A673 (cell line): ENCODE measurements at regions not wholly inside any gene's neighbourhood (a gene's known extent, or its start where the extent isn't known, plus 50 kb on each side); places are given as distances from the start of the nearest gene placed in this dataset.

Experiments used
- BruUV-seq: library from RNA; stranded (reverse); fragments of 400-500 nt; replicated peaks from 2 replicates; lab custom pipeline; 2021; lab: Mats Ljungman, UMichigan
- CTCF ChIA-PET: fragments of 300-600 bp; sonication (Branson Sonifier 250); formaldehyde crosslinking; loops from one replicate; lab custom pipeline; 2022; ENCODE audit warnings: antibody characterized with exemption; lab: Charles Lee
- POLR2A ChIA-PET: fragments of 300-600 bp; sonication (Branson Sonifier 250); formaldehyde crosslinking; loops from one replicate; lab custom pipeline; 2022; ENCODE audit warnings: antibody characterized with exemption; ENCODE audit not compliant: low non-redundant PET; lab: Charles Lee
- DNase-seq: peaks from one replicate; pipeline ENCODE4 v3.0.0-alpha.2; 2015; ENCODE audit warnings: low spot score
- H3K27ac ChIP-seq: fragments of 200-600 bp; sonication (generic); 2 replicates; pipeline ENCODE4 v1.5.1; 2016; ENCODE audit warnings: mixed run types, low read depth, mild to moderate bottlenecking, mixed read lengths, antibody characterized with exemption, low read length; ENCODE audit not compliant: poor library complexity, severe bottlenecking
- H3K27me3 ChIP-seq: fragments of 200-600 bp; sonication (generic); replicated peaks from 2 replicates; pipeline ENCODE4 v1.6.1; 2017; ENCODE audit warnings: mixed run types, low read depth, mild to moderate bottlenecking, mixed read lengths, antibody characterized with exemption, low read length; ENCODE audit not compliant: insufficient read depth, poor library complexity
- H3K36me3 ChIP-seq: fragments of 200-600 bp; sonication (generic); 2 replicates; pipeline ENCODE4 v1.6.1; 2016; ENCODE audit warnings: mixed run types, mild to moderate bottlenecking, mixed read lengths, antibody characterized with exemption, low read length; ENCODE audit not compliant: insufficient read depth, poor library complexity, severe bottlenecking
- H3K4me1 ChIP-seq: fragments of 200-600 bp; sonication (generic); 2 replicates; pipeline ENCODE4 v1.6.1; 2017; ENCODE audit warnings: mixed run types, mild to moderate bottlenecking, mixed read lengths, antibody characterized with exemption, low read length; ENCODE audit not compliant: insufficient read depth, poor library complexity, severe bottlenecking
- H3K4me3 ChIP-seq: fragments of 200-600 bp; sonication (generic); 2 replicates; pipeline ENCODE4 v1.5.1; 2016; ENCODE audit warnings: low read depth, mixed run types, mild to moderate bottlenecking, mixed read lengths, low read length; ENCODE audit not compliant: poor library complexity, severe bottlenecking
- H3K9me3 ChIP-seq: fragments of 200-600 bp; sonication (generic); 2 replicates; pipeline ENCODE4 v1.6.1; 2016; ENCODE audit warnings: mixed run types, low read depth, mild to moderate bottlenecking, mixed read lengths, antibody characterized with exemption, low read length; ENCODE audit not compliant: poor library complexity, severe bottlenecking
- CTCF ChIP-seq: fragments of 300-800, 200-600 bp; sonication (generic); conservative IDR thresholded peaks from 2 replicates; pipeline ENCODE4 v1.5.1; 2017; ENCODE audit warnings: low read depth, mild to moderate bottlenecking, antibody characterized with exemption, low read length, moderate library complexity, mixed read lengths
- EZH2 ChIP-seq: fragments of 200-600 bp; sonication (generic); IDR thresholded peaks from 2 replicates; pipeline ENCODE4 v1.6.1; 2017; ENCODE audit warnings: borderline replicate concordance, low read depth, mild to moderate bottlenecking, mixed read lengths, antibody characterized with exemption, low read length; ENCODE audit not compliant: poor library complexity, severe bottlenecking
- intact Hi-C: fragments of 100-400 bp; cut with micrococcal nuclease; formaldehyde crosslinking; loops from one replicate; pipeline ENCODE4 v1.10.0; 2022; ENCODE audit not compliant: unreplicated experiment

- no peak overlapping the region for H3K27ac ChIP-seq
- H3K27me3 ChIP-seq = peaks cover 4% of the 10 kb centered on the region
- H3K36me3 ChIP-seq = no peaks in the 10 kb centered on the region
- TF ChIP-seq CTCF = no peak
- TF ChIP-seq EZH2 = no peak
- no peak for DNase-seq
- intact Hi-C loops = no loop called here
- H3K4me3 ChIP-seq = no peak overlapping the region
- H3K4me1 ChIP-seq = no peaks in the 10 kb centered on the region
- no peaks in the 10 kb centered on the region for H3K9me3 ChIP-seq
- POLR2A ChIA-PET = no interaction called here
- no TSS peak for BruUV-seq
- CTCF ChIA-PET = interaction anchor here (0.6 kb wide), 1 partner anchor 120 kb away, joined by 3 read pairs; no protein-coding TSS in a partner anchor
Measured at GRCh38 chr15:91592567-91592966, 260.9 kb upstream of the SLCO3A1 start.

- Histone ChIP-seq H3K4me3 (no peak overlapping the region), H3K9me3 (no peaks in the 10 kb centered on the region), H3K27me3 (peaks cover 4% of the 10 kb centered on the region), H3K4me1 (no peaks in the 10 kb centered on the region), H3K27ac (no peak overlapping the region), H3K36me3 (no peaks in the 10 kb centered on the region)
- BruUV-seq = no TSS peak
- ChIA-PET POLR2A (no interaction called here), CTCF (interaction anchor here (0.6 kb wide), 1 partner anchor 120 kb away, joined by 3 read pairs; no protein-coding TSS in a partner anchor)
- TF ChIP-seq CTCF (no peak), EZH2 (no peak)
- DNase-seq = no peak
- intact Hi-C loops = no loop called here
Measured at GRCh38 chr15:91593067-91593466, 260.4 kb upstream of the SLCO3A1 start.

- Histone ChIP-seq H3K4me1 (no peaks in the 10 kb centered on the region), H3K27ac (no peak overlapping the region), H3K9me3 (no peaks in the 10 kb centered on the region), H3K27me3 (peaks cover 4% of the 10 kb centered on the region), H3K4me3 (no peak overlapping the region), H3K36me3 (no peaks in the 10 kb centered on the region)
- TF ChIP-seq EZH2 (no peak), CTCF (no peak)
- BruUV-seq = no TSS peak
- intact Hi-C loops = no loop called here
- DNase-seq = no peak
- CTCF ChIA-PET = no interaction called here
- POLR2A ChIA-PET = no interaction called here
Measured at GRCh38 chr15:91593653-91594052, 259.9 kb upstream of the SLCO3A1 start.
